Keratinocyte (primary cell): ENCODE measurements at regions not wholly inside any gene's neighbourhood (a gene's known extent, or its start where the extent isn't known, plus 50 kb on each side); places are given as distances from the start of the nearest gene placed in this dataset.

Experiments used
- DNase-seq: peaks from one replicate; pipeline ENCODE4 v3.0.0-alpha.2; 2011; ENCODE audit warnings: low read depth, missing footprints, low spot score
- FAIRE-seq: peaks from 2 replicates; lab custom pipeline; 2011; peaks lifted over from hg19 to GRCh38; lab: Jason Lieb, UNC
- H2AFZ ChIP-seq: 2 replicates; pipeline ENCODE4 v1.6.0; 2012; ENCODE audit warnings: low read length, control low read depth, inconsistent platforms; ENCODE audit not compliant: control insufficient read depth
- H3K27ac ChIP-seq: 2 replicates; pipeline ENCODE4 v1.5.1; 2011; ENCODE audit warnings: low read length; ENCODE audit not compliant: control insufficient read depth, insufficient read depth
- H3K27me3 ChIP-seq: 3 replicates; pipeline ENCODE4 v1.6.0; 2011; ENCODE audit warnings: low read length; ENCODE audit not compliant: control insufficient read depth, insufficient read depth; ENCODE audit errors: extremely low read depth
- H3K36me3 ChIP-seq, 2 experiments: 2 replicates in 1 of 2; 3 replicates in 1 of 2; pipeline ENCODE4 v1.5.1; 2011; ENCODE audit warnings: low read length in 2 of 2, mild to moderate bottlenecking in 1 of 2; ENCODE audit not compliant: control insufficient read depth in 2 of 2, insufficient read depth in 2 of 2; ENCODE audit errors: extremely low read depth in 1 of 2
- H3K4me1 ChIP-seq: 3 replicates; pipeline ENCODE4 v1.5.1; 2011; ENCODE audit warnings: low read length; ENCODE audit not compliant: control insufficient read depth, insufficient read depth; ENCODE audit errors: extremely low read depth
- H3K4me2 ChIP-seq: 3 replicates; pipeline ENCODE4 v1.6.0; 2011; ENCODE audit warnings: low read depth, low read length; ENCODE audit not compliant: control insufficient read depth, insufficient read depth; ENCODE audit errors: extremely low read depth
- H3K4me3 ChIP-seq, 3 experiments: fragments of 200-600 bp in 1 of 3; sonication (generic) in 1 of 3; 2 replicates in 2 of 3; 3 replicates in 1 of 3; pipeline ENCODE4 v1.5.1; 2011 to 2016; ENCODE audit warnings: low read length in 3 of 3, mild to moderate bottlenecking in 3 of 3, control low read depth in 2 of 3, inconsistent platforms in 1 of 3, low read depth in 1 of 3, mixed read lengths in 1 of 3, mixed run types in 1 of 3, moderate library complexity in 1 of 3; ENCODE audit not compliant: control insufficient read depth in 2 of 3, insufficient read depth in 2 of 3; ENCODE audit errors: extremely low read depth in 1 of 3
- H3K79me2 ChIP-seq: 2 replicates; pipeline ENCODE4 v1.6.0; 2012; ENCODE audit warnings: low read length; ENCODE audit not compliant: control insufficient read depth, insufficient read depth
- H3K9ac ChIP-seq: 3 replicates; pipeline ENCODE4 v1.6.0; 2011; ENCODE audit warnings: low read length; ENCODE audit not compliant: control insufficient read depth, insufficient read depth; ENCODE audit errors: extremely low read depth
- H3K9me1 ChIP-seq: 3 replicates; pipeline ENCODE4 v1.6.0; 2011; ENCODE audit warnings: low read length; ENCODE audit not compliant: control insufficient read depth, insufficient read depth; ENCODE audit errors: extremely low read depth
- H3K9me3 ChIP-seq: 2 replicates; pipeline ENCODE4 v1.5.1; 2012; ENCODE audit warnings: low read depth, low read length; ENCODE audit not compliant: control insufficient read depth
- H4K20me1 ChIP-seq: 3 replicates; pipeline ENCODE4 v1.6.0; 2011; ENCODE audit warnings: low read length; ENCODE audit not compliant: control insufficient read depth, insufficient read depth; ENCODE audit errors: extremely low read depth
- EZH2 ChIP-seq: IDR thresholded peaks from one replicate; pipeline ENCODE4 v1.6.1; 2012; ENCODE audit warnings: inconsistent platforms, mild to moderate bottlenecking, low read length, moderate library complexity
- dilution Hi-C: fragments of 300-500 bp; cut with MboI; formaldehyde crosslinking; loops from one replicate; pipeline ENCODE4 v1.7.0; 2020; ENCODE audit warnings: low sequenced_read_pairs; ENCODE audit not compliant: extremely low pct_ligation_motif_present
- TF ChIP-seq, protein P1 (sequence below), 3 experiments: IDR thresholded peaks in 1 of 3; conservative IDR thresholded peaks in 1 of 3; optimal IDR thresholded peaks in 1 of 3; 2 replicates in 2 of 3; 3 replicates in 1 of 3; pipeline versions ENCODE3 to v1.5.1; 2011; ENCODE audit warnings: low read length in 3 of 3, mild to moderate bottlenecking in 3 of 3, moderate library complexity in 2 of 3, control low read depth in 1 of 3, inconsistent platforms in 1 of 3; ENCODE audit not compliant: insufficient read depth in 2 of 3; ENCODE audit errors: extremely low read depth in 1 of 3

DNA sequence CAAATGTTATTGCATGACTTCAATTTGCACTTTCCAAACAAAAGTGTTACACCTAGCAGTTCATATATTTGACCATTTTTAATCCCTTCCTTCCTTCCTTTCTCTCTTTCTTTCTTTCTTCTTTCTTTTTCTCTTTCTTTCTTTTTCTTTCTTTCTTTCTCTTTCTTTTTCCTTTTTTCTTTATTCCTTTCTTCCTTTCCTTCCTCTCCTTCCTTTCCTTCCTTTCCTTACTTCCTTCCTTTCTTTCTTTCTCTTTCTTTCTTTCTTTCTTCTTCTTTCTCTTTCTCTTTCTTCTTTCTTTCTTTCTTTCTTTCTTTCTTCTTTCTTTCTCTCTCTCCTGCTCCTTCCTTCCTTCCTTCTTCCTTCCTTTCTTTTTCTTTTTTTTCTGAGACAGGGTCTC, 146.7 kb upstream of the ALKAL2 start:
- Histone ChIP-seq H3K9ac (no peak overlapping the region), H3K79me2 (no peaks in the 10 kb centered on the region), H3K4me3 (no peak overlapping the region), H3K4me2 (no peak overlapping the region), H3K27me3 (no peaks in the 10 kb centered on the region), H3K36me3 (no peaks in the 10 kb centered on the region), H3K4me1 (no peaks in the 10 kb centered on the region), H3K27ac (no peak overlapping the region), H3K9me1 (no peaks in the 10 kb centered on the region), H3K9me3 (no peaks in the 10 kb centered on the region), H2AFZ (no peak overlapping the region), H4K20me1 (no peaks in the 10 kb centered on the region)
- DNase-seq (no peak), FAIRE-seq (no peak)
- dilution Hi-C loops: no loop called here
- TF ChIP-seq, protein P1, sequence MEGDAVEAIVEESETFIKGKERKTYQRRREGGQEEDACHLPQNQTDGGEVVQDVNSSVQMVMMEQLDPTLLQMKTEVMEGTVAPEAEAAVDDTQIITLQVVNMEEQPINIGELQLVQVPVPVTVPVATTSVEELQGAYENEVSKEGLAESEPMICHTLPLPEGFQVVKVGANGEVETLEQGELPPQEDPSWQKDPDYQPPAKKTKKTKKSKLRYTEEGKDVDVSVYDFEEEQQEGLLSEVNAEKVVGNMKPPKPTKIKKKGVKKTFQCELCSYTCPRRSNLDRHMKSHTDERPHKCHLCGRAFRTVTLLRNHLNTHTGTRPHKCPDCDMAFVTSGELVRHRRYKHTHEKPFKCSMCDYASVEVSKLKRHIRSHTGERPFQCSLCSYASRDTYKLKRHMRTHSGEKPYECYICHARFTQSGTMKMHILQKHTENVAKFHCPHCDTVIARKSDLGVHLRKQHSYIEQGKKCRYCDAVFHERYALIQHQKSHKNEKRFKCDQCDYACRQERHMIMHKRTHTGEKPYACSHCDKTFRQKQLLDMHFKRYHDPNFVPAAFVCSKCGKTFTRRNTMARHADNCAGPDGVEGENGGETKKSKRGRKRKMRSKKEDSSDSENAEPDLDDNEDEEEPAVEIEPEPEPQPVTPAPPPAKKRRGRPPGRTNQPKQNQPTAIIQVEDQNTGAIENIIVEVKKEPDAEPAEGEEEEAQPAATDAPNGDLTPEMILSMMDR (optimal IDR thresholded peaks at IDR 0.05 in 1 of 3, IDR thresholded peaks at IDR 0.05 in 1 of 3, conservative IDR thresholded peaks at IDR 0.05 in 1 of 3; ENCODE audit: extremely low read depth in 1 of 3, insufficient read depth in 2 of 3, low read length in 3 of 3): no peak
- TF ChIP-seq EZH2: no peak

DNA sequence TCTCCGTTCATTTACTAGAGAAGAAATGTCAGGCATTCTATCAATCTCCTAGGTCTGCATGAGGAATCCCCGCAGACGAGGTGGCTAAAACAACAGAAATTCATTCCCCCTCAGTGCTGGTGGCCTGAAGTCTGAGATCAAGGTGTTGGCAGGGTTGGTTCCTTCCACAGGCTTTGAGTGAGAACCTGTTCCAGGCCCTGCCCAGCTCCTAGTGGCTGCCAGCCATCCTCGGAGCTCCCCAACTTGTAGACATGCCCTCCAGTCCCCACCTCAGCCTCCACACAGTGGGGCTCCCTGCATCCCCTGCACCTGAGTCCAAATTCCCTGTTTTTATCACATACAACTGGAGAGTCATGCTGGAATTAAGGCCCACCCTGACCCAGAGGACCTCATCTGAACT, 145.3 kb upstream of the ALKAL2 start:
- H3K9ac ChIP-seq: no peak overlapping the region
- H3K4me2 ChIP-seq: no peak overlapping the region
- no peaks in the 10 kb centered on the region for H3K9me1 ChIP-seq
- TF ChIP-seq, protein P1 (optimal IDR thresholded peaks at IDR 0.05 in 1 of 3, IDR thresholded peaks at IDR 0.05 in 1 of 3, conservative IDR thresholded peaks at IDR 0.05 in 1 of 3; ENCODE audit: extremely low read depth in 1 of 3, insufficient read depth in 2 of 3, low read length in 3 of 3): no peak
- no peak for TF ChIP-seq EZH2
- no peaks in the 10 kb centered on the region for H3K4me1 ChIP-seq
- H4K20me1 ChIP-seq: no peaks in the 10 kb centered on the region
- dilution Hi-C loops: no loop called here
- H2AFZ ChIP-seq: no peak overlapping the region
- DNase-seq (no peak), FAIRE-seq (no peak)
- H3K27ac ChIP-seq: no peak overlapping the region
- no peaks in the 10 kb centered on the region for H3K36me3 ChIP-seq
- no peaks in the 10 kb centered on the region for H3K79me2 ChIP-seq
- H3K27me3 ChIP-seq: no peaks in the 10 kb centered on the region
- H3K4me3 ChIP-seq: no peak overlapping the region
- no peaks in the 10 kb centered on the region for H3K9me3 ChIP-seq
